SKM-1 treated with dmso at 0.1 percent for 144 hours (cell line): ENCODE measurements at regions not wholly inside any gene's neighbourhood (a gene's known extent, or its start where the extent isn't known, plus 50 kb on each side); places are given as distances from the start of the nearest gene placed in this dataset.
"Not testable (repeated sequence)": the region's sequence is repeated elsewhere in the genome, so short reads cannot be mapped to it uniquely, and the experiment has no call there.

Source experiments
- DNase-seq: peaks from one replicate; lab custom pipeline; 2025; ENCODE audit not compliant: unreplicated experiment; lab: John Stamatoyannopoulos, UW

- DNase-seq: not testable (repeated sequence)
Measured at GRCh38 chr7:76926416-76926815, 105.7 kb downstream of the SPDYE17 start.

- not testable (repeated sequence) for DNase-seq
Measured at GRCh38 chr7:76924756-76925155, 107.4 kb downstream of the SPDYE17 start.

DNA sequence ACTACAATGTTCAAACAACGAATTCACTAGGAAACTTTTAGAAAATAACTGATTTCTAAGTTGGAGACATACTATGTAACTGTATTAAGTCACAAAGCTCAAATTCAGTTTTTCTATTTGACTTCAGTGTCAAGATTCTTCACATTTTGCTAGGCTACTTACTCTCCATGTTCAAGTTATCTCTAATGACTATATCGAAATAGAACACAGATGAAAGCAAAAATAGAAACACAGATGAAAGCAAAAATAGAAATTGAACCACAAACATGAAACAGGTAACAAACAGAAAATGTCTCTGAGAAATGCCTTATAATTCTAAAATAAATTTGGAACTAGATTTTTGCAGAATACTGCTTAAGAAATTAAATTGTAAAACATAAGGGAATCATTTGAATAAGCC lies 113.5 kb downstream of the SPDYE17 start:
- not testable (repeated sequence) for DNase-seq

- DNase-seq: not testable (repeated sequence)
Measured at GRCh38 chr7:76914361-76914760, 117.8 kb downstream of the SPDYE17 start.

DNA sequence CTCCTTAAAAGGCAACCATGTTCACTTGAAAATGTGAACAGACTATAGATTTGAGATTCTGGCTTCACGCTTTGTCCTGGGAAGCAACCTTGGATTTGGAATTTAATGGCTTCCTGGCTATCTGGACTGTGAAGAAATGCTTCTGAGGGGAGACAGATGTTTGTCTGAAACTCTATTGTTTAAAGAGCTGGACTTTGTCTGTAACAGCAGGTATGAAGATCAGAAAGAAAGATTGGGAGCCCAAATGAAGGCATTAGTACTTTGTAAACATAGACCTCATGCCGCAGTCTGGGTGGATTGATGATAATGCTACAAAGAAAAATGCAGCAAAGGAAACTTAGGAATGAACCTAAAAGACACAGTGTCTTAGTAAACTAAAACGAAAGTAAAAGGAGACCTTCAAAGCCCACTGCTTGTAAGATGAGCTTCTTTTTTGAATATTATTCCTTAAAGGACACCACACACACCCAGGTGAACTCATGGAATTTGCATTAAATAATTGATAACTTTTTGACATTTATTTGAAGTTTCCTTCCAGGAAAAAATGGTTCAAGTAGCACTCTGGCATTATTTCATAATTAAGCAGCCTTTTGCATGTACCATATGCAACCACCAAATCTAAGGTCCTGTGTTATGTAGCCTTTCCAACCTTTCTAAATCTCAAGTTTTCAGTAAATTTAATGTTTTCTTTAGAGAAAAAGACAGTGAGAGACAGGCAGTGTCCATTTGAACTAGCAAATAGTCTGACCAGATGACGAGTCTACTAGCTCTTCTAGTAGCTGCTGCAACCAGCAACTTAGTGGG lies 119.9 kb downstream of the SPDYE17 start:
- not testable (repeated sequence) for DNase-seq

- not testable (repeated sequence) for DNase-seq
Measured at GRCh38 chr7:76904688-76905087, 127.5 kb downstream of the SPDYE17 start.

GRCh38 chr7:76901944-76902710 lies 130.0 kb downstream of the SPDYE17 start:
- not testable (repeated sequence) for DNase-seq

- DNase-seq: not testable (repeated sequence)
Measured at GRCh38 chr7:76898807-76899206, 133.4 kb downstream of the SPDYE17 start.

DNA sequence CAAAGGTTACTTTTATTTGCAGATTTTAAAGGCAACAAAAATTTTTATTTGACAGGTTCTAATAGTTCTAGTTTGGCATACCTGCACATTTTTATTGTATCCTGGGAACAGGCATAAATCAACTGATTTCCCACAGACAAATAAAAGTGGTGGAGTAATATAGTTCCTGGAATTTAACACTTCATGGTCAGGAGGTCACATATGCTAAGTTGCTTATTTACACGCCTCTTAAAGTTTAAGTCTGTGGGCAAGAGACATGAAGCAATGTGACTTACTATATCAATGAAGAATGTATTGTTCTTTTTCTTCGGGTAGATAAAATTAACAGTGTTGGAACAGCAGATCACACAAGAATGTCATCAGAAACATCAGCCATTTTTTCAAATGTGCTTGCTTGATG lies 135.2 kb downstream of the SPDYE17 start:
- DNase-seq: not testable (repeated sequence)

DNA sequence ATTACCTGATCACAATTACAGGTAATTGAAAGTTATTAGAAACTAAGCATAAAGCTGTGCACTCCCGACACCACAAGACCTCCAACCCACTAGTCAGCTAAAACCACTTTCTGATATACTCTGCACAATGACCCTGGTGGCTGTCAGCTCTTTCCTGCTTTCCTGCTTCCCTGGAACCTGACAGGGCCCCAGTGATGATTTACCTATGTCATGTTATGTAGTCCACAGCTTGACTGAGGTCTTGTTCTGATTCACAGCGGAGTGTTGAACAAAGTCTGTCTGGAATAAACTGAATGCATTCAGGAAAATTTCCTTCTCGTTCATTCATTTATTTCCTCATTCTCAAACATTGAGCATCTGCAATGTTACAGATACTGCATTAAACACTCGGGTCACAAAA lies 136.5 kb downstream of the SPDYE17 start:
- DNase-seq: not testable (repeated sequence)

DNA sequence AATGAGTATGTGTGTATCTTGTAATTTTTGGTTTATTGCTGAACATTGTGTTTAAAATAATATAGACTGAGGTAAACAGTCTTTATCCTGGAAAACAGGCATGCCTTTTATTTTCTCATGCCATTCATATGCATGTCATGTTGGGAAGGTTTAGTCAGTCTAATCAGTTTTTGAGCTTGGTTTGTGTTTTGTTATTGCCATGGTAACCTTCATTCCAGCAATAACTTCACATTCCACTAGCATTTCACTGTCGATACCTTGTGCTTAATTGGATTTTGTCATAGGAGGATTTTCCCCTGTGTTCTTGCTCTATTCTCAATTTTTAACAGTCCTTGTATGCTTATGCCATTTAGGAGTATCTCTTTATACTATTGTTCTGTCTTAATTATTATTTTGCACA lies 140.4 kb downstream of the SPDYE17 start:
- DNase-seq: not testable (repeated sequence)

- not testable (repeated sequence) for DNase-seq
Measured at GRCh38 chr7:76879733-76880288, 152.3 kb downstream of the SPDYE17 start.

DNA sequence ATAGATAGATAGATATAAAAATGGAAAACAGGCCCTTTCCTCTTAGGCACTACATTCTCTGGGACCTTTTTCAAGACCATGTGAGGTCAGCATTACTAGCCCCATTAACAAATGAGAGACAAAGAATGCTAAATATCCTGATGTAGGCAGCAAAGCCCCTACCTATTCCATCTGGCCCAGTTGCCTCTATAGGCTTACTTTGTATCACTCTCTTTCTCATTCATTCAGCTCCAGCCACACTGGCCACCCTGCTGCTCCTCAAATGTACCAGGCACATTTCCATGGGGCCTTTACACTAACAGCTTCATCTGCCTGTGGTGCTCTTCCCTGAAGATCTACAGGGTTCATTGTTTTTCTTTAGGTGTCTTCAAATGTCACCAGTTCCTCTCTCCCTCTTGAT lies 156.4 kb downstream of the SPDYE17 start:
- DNase-seq: not testable (repeated sequence)

GRCh38 chr7:76870504-76870808 lies 161.7 kb downstream of the SPDYE17 start:
- not testable (repeated sequence) for DNase-seq

- not testable (repeated sequence) for DNase-seq
Measured at GRCh38 chr7:76867364-76867889, 164.7 kb downstream of the SPDYE17 start.

- DNase-seq: not testable (repeated sequence)
Measured at GRCh38 chr7:76863150-76863773, 168.9 kb downstream of the SPDYE17 start.

DNA sequence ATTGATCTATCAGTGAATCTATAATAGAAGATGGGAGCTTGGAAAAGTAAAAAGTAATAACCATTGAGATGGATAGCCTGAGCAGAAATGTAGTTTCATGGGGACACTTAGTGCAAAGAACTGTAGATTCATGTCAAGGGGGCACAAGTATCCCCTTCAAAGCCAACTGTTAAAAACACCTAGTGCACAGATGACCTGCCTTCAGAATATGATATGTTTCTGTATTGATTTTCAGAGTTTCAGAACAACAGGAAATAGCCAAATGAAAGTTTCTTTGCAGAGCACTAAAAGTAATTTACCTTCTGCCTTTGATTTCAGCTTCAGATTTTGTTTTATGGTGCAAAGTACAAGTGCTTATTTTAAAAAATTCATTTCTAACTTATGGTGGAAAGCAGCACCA lies 169.9 kb downstream of the SPDYE17 start:
- DNase-seq: not testable (repeated sequence)

- not testable (repeated sequence) for DNase-seq
Measured at GRCh38 chr7:76859933-76860332, 172.2 kb downstream of the SPDYE17 start.

GRCh38 chr7:76854631-76855030 lies 177.5 kb downstream of the SPDYE17 start:
- not testable (repeated sequence) for DNase-seq

DNA sequence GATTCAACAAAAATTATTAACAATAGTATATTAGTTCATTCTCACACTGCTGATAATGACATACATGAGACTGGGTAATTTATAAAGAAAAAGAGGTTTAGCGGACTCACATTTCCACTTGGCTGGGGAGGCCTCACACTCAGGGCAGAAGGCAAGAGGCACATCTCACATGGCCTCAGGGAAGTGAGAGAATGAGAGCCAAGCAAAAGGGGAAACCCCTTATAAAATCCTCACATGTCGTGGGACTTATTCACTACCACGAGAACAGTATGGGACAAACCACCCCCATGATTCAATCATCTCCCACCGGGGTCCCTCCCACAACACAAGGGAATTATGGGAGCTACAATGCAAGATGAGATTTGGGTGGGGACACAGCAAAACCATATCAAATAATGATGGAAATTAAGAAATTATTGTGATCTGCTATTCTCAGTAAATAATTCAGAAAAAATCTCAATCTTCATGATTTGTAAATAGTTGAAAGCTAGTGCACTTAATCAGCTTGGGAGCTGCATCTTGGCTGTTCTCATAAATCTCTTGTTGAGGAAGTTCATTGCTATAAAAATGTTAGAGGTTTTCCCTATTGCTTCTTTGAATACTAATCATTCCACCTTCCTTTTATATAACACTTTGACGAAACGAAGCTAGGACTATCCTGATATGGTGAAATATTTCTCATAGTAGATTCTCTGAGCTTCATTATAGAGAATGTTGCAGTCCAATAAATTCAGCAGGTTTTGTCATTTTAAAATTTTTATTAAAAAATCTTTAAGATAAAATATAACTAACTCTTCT lies 179.2 kb downstream of the SPDYE17 start:
- DNase-seq: not testable (repeated sequence)
